Stimulated activated CD4-positive, alpha-beta T cell treated with anti-CD3 and anti-CD28 coated beads, Interleukin-2, amount 100 ng/mL, for 48 hours (primary cell): ENCODE measurements at regions not wholly inside any gene's neighbourhood (a gene's known extent, or its start where the extent isn't known, plus 50 kb on each side); places are given as distances from the start of the nearest gene placed in this dataset.

Experiments
- DNase-seq, 2 donors: peaks; one replicate each; pipeline ENCODE4 v3.0.0-alpha.2; 2020

DNA sequence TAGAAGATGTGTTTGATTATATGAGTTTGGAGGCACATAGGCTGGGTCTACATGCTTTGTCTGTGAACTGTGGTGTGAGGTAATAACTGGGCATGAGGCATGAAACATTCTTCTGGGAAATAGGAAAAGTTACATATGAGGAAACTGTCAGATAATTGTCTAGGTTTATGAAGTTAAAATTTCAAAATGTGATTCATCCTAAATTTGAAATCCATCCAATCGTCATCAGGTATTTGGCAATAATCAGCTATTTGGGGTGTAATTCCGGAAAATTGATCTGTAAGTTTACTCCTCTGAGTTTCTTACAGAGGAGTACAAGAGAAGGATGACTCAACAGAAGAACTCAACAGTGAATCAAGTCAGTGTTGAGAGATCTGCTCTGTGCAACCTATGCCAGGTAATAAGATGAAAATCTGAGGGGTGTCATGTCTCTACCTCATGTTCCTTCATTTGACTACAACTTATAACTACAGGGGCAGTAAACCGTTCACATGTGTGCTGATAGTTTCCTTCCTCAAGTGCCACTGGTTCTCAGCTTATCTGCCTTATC is 1171.6 kb upstream of the CDH18 start:
- no peak for DNase-seq

GRCh38 chr5:21154526-21154925 is 1166.5 kb upstream of the CDH18 start:
- DNase-seq = no peak

DNA sequence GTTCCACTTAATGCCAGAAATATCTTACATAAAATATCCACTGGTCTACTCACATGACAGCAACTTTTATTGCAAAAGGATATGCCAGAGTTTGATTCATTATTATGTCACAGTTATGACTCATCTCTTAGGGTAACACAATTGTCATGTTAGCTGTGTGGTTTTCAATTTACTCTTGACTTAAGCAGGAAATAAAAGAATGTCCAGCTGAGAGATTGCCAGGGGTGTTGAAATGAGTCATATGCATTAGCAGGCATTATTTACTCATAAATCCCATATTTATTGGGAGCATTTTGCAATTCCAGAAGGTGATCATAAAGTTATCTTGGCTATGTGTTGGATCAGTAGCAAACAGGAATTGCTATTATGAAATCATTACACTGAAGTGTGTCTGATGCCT is 1164.6 kb upstream of the CDH18 start:
- DNase-seq = no peak

DNA sequence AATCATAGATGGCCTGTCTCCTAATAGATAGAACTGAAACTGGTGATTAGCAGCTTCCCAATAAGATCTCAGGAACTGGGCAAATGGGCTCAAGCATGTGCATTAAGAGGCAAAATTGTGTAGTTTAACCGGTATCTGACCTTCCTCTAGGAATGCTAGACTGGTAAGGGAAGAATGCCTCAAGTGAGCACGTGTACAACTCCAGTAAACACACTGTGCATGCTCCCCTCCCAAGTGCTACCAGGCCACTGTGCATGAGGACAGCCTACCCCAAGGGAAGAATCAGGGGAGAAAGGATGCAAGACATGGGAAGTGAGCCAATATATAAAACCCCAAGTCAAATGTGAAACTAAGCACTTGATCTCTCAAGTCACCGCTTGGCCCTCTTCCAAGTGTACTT is 1157.4 kb upstream of the CDH18 start:
- DNase-seq = no peak

DNA sequence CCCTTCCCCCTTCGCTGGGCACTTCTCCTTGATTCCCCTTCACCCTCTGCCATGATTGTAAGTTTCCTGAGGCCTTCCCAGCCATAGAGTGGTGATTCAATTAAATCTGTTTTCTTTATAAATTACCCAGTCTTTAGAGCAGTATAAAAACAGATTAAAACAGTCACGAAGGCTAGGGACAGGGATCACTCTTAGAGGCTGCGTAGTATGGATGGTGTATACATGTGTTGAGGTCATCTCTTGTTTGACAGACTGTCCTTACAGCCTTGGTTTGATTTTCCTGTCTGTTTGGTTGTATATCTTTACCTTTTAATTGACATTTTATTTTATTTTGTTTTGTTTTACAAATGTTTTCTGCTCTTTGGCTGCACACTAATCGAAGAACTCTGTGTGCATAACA is 1155.7 kb upstream of the CDH18 start:
- no peak for DNase-seq

DNA sequence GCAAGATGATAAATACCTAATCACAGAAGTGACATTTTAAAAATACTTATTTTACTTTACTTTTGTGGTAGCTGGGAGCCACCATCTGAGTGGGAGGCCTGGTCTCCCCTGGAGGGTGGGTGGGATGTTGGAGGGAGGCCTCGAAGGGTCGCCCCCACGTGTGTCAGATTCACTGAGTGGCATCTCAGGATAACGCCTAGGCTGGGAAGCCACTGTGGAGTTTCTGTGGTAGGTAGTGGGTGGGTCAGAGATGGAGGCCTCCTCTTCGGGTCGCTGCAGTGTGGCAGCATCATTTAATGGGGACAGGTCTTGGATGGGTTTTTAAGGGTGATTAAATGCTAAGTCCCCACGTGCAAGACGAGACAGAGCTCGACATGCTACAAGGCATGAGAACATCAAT is 1154.8 kb upstream of the CDH18 start:
- no peak for DNase-seq

DNA sequence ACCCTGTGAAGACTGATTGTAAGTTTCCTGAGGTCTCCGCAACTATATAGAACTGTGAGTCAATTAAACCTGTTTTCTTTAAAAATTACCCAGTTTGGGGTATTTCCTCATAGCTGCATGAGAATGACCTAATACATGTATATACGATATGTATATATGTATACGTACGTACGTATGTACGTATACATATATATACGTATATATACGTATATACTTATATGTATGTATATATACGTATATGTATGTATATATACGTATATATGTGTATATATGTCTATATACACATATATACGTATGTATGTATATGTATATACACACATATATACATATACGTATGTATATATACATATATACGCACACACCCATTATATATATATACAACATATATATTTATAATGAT is 1153.0 kb upstream of the CDH18 start:
- DNase-seq = no peak

DNA sequence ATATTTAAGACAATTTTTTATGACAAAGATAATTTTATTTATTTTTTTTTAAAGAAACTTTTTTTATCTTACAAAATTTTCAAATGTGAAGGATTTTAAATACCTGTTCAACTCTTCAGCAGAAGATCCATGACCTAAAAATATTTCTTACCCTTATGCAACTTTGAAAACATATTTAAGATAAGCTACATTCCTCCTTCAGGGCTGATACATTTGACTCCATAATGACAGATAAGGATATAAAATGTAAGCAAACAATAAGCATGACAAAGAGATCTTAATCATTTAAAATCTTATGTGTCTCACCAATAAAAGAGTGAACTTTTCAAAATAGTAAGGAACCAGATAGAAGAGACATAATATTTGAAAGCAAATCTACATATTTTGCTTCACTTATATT is 1138.2 kb upstream of the CDH18 start:
- no peak for DNase-seq

DNA sequence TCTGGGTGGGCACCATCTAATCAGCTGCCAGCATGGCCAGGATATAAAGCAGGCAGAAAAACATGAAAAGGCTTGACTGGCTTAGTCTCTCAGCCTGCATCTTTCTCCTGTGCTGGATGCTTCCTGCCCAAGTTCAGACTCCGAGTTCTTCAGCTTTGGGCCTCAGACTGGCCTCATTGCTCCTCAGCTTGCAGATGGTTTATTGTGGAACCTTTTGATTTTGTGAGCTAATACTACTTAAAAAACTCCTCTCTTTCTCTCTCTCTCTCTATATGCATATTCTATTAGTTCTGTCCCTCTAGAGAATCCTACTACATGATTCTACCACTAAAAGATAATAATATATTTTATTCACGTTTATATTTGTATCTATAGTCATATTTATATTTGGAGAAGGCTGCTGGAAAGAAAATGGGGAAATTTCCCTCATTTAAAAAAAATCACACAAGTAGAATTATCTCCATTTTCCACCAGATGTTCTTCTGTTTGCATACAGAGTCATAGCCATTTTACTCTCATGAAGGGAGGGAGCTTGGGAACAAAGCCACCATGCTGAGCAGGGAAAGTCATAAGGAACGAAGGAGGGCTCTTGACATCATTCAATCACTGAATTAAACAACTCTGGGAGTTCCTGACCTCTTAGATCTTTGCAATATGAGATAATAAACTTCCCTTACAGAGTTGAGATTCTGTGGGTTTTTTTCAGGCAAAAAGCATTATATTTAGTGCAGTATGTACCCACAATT is 1137.4 kb upstream of the CDH18 start:
- DNase-seq = no peak

DNA sequence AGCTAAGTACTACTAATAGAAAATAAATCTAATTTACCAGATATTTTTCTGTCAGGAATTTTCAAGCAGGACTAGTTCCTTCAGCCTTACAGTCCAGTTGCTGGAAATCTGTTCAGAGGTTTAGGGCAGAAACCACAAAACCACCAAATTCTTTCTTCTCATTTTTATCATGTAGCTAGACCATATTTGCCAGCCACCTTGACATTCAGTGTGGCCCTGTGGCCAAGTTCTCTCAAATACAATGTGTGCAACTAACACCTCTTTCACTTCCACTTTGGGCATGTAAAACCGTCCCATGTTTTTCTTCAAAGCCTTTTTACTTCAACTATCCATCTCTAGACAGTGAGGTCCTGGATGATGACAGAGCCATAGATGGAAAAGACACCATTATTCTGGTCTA is 1133.2 kb upstream of the CDH18 start:
- no peak for DNase-seq

GRCh38 chr5:21097661-21098060 is 1109.7 kb upstream of the CDH18 start:
- no peak for DNase-seq

DNA sequence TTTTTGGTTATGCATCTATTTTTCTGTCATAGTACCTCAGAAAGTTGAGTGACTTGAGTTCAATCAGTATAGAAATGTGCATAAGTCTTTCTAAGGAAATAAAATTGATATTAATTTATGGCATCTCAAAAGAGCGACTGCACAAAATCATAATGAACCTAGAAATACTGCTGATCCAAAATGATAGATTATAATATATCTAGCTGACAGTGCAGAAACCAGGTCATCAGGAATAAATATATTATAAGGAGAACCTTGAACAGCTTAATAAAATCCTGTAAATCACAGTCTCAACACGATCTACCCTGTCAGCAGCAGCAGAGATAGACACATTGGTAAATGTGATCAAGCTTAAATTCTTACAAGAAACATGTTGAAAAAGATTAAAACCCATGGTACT is 1106.6 kb upstream of the CDH18 start:
- no peak for DNase-seq

DNA sequence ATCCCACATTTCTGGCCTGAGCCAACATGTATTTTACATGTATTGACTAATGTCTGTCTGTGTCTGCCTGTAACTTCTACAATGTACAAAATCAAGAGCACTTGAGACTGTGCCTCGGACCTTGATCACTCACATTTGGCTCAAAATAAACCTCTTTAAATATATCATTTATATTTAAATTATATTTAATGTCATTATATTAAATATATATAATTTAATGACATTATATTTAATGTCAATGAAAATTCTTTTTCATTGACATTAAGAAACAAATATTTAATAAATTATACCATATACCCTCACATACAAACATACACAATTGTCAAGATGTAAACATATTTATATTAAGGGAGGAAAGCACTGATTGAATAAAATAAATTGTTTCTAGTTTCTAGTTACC is 1099.8 kb upstream of the CDH18 start:
- DNase-seq = no peak

GRCh38 chr5:21085791-21086190 is 1097.8 kb upstream of the CDH18 start:
- DNase-seq = no peak

DNA sequence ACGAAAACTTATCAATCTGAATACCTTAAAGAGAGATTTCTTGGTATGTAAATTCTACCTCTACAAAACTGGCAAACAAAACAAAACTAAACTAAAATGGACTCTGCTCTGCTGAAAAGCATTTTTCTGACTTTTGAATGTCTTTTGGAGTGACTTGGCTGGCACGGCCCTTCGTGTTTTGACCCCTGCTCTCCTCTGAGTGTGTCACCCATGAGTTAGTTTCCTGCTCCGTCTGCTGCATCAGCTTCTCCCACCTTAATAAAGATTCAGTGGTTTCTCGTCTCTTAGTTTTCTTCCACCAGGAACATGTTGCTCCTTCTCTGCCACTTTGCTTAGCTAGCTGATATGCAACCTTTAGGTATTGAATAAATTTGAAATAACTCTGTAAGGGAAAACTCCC is 1084.0 kb upstream of the CDH18 start:
- no peak for DNase-seq

- DNase-seq = no peak
Observed at GRCh38 chr5:21071421-21071820, 1083.4 kb upstream of the CDH18 start.

DNA sequence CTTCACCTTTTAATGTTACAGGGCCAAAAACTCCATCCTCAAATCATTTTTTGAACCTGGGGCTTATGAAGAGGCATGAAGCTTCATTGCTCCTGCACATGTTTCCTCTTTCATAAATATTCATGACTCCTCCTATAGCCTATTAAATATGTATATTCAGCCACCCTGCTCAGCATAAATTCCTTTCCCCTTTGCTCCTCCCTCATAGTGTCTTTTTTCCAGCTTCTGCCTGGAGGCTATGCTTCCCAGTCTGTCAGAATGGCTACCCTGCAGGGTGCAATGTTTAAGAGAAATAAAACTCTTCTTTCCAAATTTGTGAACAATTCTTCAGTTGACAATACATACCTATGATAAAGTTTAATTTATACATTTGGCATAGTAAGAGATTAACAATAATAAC is 1082.9 kb upstream of the CDH18 start:
- no peak for DNase-seq

- DNase-seq = no peak
Observed at GRCh38 chr5:21067724-21068123, 1079.7 kb upstream of the CDH18 start.

GRCh38 chr5:21063146-21063545 is 1075.1 kb upstream of the CDH18 start:
- no peak for DNase-seq

- no peak for DNase-seq
Observed at GRCh38 chr5:21058289-21058688, 1070.3 kb upstream of the CDH18 start.

DNA sequence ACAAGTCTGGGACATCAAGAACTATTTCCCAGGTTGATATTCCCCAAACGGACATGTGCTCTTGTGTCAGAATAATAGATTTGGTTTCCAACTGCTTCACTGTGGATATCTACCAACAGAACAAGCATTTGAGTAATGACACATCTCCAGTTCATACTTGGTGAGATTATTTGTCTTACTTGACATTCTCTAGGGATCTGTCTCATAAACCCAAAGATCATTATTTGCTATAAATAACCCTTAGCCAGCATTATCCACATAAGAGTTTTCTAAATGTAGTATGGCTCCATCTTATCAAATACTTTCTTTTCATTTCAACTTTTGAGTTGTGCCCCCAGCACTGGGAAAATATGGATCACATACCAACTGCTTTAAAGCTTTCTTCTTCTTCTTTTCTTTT is 1063.9 kb upstream of the CDH18 start:
- DNase-seq = no peak

GRCh38 chr5:21049901-21050300 is 1061.9 kb upstream of the CDH18 start:
- DNase-seq = no peak

- DNase-seq = no peak
Observed at GRCh38 chr5:21030981-21031380, 1043.0 kb upstream of the CDH18 start.

DNA sequence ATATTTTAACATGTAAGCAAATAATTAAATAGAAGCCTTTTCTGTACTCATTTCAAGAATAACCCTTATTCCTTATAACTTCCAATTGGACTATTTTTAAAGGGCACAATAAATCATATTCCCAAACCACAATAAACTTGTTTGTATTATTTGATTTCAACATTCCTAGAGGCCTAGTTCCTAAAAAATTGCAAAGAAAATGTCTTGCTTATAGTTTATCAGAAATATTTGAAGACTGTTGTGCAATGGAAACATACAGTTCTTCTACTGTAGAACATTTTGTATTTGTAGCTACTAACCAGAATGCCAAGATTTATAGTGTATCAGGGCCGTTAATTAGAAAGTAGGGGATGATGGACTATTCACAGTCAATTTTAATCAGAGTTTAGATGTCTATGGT is 1037.0 kb upstream of the CDH18 start:
- DNase-seq = no peak

DNA sequence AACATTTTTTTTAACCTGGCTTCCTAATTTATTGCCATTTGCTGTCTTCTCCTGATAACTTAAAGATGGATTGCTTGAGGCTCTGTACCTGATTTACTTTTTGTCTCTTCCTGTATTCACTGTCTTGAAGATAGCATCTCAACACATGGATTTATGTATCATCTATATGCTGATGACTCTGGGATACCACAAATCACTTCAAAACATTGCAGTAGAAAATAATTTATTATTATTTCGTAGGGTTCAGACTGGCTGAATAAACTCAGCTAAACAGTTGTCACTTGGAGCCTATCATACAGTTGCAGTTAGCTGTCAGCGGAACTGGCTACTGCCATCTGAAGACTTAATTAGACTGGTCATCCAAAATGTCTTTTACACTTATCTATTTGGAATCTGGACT is 1025.2 kb upstream of the CDH18 start:
- DNase-seq = no peak
